PC-9 (cell line): ENCODE measurements at regions not wholly inside any gene's neighbourhood (a gene's known extent, or its start where the extent isn't known, plus 50 kb on each side); places are given as distances from the start of the nearest gene placed in this dataset.

ENCODE experiments used
- CTCF ChIP-seq: fragments of 200-600 bp; sonication (generic); conservative IDR thresholded peaks from 2 replicates; pipeline ENCODE4 v1.6.1; 2017; ENCODE audit warnings: mixed run types, antibody characterized with exemption, mild to moderate bottlenecking, moderate library complexity
- EZH2 ChIP-seq: fragments of 200-600 bp; sonication (generic); IDR thresholded peaks from 2 replicates; pipeline ENCODE4 v1.8.0; 2017; ENCODE audit warnings: antibody characterized with exemption, low read depth

DNA sequence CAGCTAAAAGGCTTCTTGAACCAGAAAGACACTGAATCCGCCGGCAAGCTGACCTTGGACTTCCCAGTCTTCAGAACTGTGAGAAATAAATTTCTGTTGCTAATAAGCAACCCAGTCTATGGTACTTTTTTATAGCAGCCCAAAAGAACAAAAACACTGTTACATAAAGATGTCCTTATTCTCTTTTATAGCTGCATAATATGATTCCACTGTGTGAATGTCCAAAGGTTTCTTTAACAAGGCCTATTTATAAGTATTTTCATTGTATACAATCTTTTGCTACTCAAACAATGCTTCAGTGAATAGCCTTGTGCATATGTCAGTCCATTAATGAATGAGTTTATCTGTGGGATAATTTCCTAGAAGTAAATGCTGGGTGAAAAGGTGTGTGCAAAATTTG lies 190.8 kb upstream of the INHBA start:
- TF ChIP-seq CTCF (no peak), EZH2 (no peak)
